Common myeloid progenitor, CD34-positive (primary cell): ENCODE measurements at regions not wholly inside any gene's neighbourhood (a gene's known extent, or its start where the extent isn't known, plus 50 kb on each side); places are given as distances from the start of the nearest gene placed in this dataset.
A peak's percentile ranks its signal among the peaks of the same experiment; 100 is the strongest.
"Not testable (repeated sequence)": the region's sequence is repeated elsewhere in the genome, so short reads cannot be mapped to it uniquely, and the experiment has no call there.

Experiments used
- CTCF ChIA-PET: fragments of 350-600 bp; sonication (Branson Sonifier 250); formaldehyde crosslinking; loops from one replicate; lab custom pipeline; 2021; ENCODE audit warnings: antibody characterized with exemption; lab: Charles Lee
- POLR2A ChIA-PET: fragments of 350-600 bp; sonication (Branson Sonifier 250); formaldehyde crosslinking; loops from one replicate; lab custom pipeline; 2021; ENCODE audit warnings: antibody characterized with exemption; lab: Charles Lee
- DNase-seq, 3 donors: peaks; one replicate each; pipeline versions ENCODE4 v3.0.0 to v3.0.0-alpha.2; 2013
- H3K27ac ChIP-seq, 2 experiments: 1 replicate in 1 of 2; 2 replicates in 1 of 2; pipeline ENCODE4 v1.7.0; 2013; ENCODE audit warnings: inconsistent platforms in 2 of 2, low read length in 2 of 2, mild to moderate bottlenecking in 2 of 2, low read depth in 1 of 2, moderate library complexity in 1 of 2; ENCODE audit not compliant: severe bottlenecking in 2 of 2, insufficient read depth in 1 of 2, poor library complexity in 1 of 2
- H3K27me3 ChIP-seq, 5 experiments: replicated peaks in 2 of 5; 1 replicate in 3 of 5; 2 replicates in 2 of 5; pipeline versions ENCODE4 v1.6.1 to v1.7.0; 2013; ENCODE audit warnings: low read length in 4 of 5, mild to moderate bottlenecking in 2 of 5, moderate library complexity in 2 of 5, inconsistent platforms in 1 of 5; ENCODE audit not compliant: insufficient read depth in 5 of 5, control insufficient read depth in 4 of 5
- H3K36me3 ChIP-seq, 4 experiments: 1 replicate in 2 of 4; 2 replicates in 2 of 4; pipeline versions ENCODE4 v1.6.1 to v1.7.0; 2013; ENCODE audit warnings: low read length in 3 of 4, control low read depth in 1 of 4, mild to moderate bottlenecking in 1 of 4; ENCODE audit not compliant: control insufficient read depth in 4 of 4, insufficient read depth in 4 of 4
- H3K4me1 ChIP-seq, 4 experiments: 1 replicate in 3 of 4; 2 replicates in 1 of 4; pipeline versions ENCODE4 v1.6.1 to v1.7.1; 2013; ENCODE audit warnings: low read length in 3 of 4, mild to moderate bottlenecking in 3 of 4, control low read depth in 1 of 4, inconsistent platforms in 1 of 4, moderate library complexity in 1 of 4; ENCODE audit not compliant: control insufficient read depth in 4 of 4, insufficient read depth in 4 of 4; ENCODE audit errors: control extremely low read depth in 1 of 4
- H3K4me3 ChIP-seq, 7 experiments: 1 replicate in 4 of 7; 2 replicates in 3 of 7; pipeline versions ENCODE4 v1.5.1 to v1.7.0; 2013; ENCODE audit warnings: mild to moderate bottlenecking in 7 of 7, low read length in 6 of 7, moderate library complexity in 6 of 7, inconsistent platforms in 2 of 7, low read depth in 2 of 7, control low read depth in 1 of 7; ENCODE audit not compliant: insufficient read depth in 4 of 7, control insufficient read depth in 1 of 7; ENCODE audit errors: extremely low read depth in 1 of 7
- H3K9me3 ChIP-seq, 5 experiments: 1 replicate in 4 of 5; 2 replicates in 1 of 5; pipeline versions ENCODE4 v1.6.1 to v1.7.1; 2013; ENCODE audit warnings: low read length in 4 of 5, mild to moderate bottlenecking in 2 of 5, inconsistent platforms in 1 of 5, low read depth in 1 of 5, moderate library complexity in 1 of 5; ENCODE audit not compliant: control insufficient read depth in 4 of 5, insufficient read depth in 2 of 5; ENCODE audit errors: control extremely low read depth in 1 of 5
- WGBS: methylation state at CpG from one replicate; pipeline ENCODE4 v1.1.5; 2013; ENCODE audit not compliant: insufficient coverage; 5-methylcytosine and 5-hydroxymethylcytosine counted together

DNA sequence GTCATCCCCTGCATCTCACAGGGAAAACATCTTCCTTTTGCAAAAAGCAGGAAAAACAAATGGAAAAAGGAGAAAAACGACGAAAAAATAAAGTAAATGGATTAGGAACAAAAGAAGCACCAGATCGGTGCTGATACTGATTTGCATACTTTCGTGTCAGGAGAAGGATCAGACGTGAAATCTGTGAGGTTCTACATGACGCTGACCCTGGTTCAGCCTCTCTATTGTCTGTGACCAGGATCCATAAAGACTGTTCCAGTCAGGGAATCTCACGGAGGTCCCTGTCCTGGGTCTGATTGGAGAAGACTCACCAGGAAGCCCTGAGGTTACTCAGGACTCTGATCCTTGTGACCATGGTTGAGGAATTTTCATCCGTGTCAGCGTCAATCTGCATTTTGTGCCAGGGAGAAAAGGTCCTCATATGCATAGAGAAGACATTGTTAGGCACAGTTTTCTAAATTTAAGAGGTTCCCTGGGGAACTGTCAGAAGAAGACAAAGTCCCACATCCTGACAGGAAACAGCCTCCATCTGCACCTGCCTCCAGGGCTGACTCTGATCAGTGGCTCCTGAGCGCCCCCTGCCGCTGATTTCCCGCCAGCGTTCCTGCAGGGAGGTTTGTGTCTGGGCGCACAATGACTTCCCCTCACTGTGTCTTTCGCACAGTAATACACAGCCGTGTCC, 808.2 kb downstream of the TMEM121 start:
- H3K27me3 ChIP-seq, CTCF ChIA-PET, H3K27ac ChIP-seq, H3K4me3 ChIP-seq, H3K9me3 ChIP-seq, H3K36me3 ChIP-seq, POLR2A ChIA-PET: not testable (repeated sequence)
- 39% methylated on average over 12 of the region's 16 CpGs for WGBS
- peak; percentile 12 to 71 (median 63) for DNase-seq
- H3K4me1 ChIP-seq = peaks cover 0 to 12% (median 0%) of the 10 kb centered on the region in 4 experiments

DNA sequence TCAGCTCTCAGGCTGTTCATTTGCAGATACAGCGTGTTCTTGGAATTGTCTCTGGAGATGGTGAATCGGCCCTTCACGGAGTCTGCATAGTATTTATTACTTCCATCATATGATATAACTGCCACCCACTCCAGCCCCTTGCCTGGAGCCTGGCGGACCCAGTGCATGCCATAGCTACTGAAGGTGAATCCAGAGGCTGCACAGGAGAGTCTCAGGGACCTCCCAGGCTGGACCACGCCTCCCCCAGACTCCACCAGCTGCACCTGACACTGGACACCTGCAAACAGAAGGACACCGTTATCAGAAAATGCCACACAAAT, 808.7 kb downstream of the TMEM121 start:
- H3K9me3 ChIP-seq, POLR2A ChIA-PET, H3K4me3 ChIP-seq, H3K36me3 ChIP-seq, H3K27me3 ChIP-seq, CTCF ChIA-PET, DNase-seq, H3K27ac ChIP-seq: not testable (repeated sequence)
- peaks cover 0 to 12% (median 0%) of the 10 kb centered on the region in 4 experiments for H3K4me1 ChIP-seq
- WGBS = 60% methylated on average over 4 of the region's 6 CpGs

DNA sequence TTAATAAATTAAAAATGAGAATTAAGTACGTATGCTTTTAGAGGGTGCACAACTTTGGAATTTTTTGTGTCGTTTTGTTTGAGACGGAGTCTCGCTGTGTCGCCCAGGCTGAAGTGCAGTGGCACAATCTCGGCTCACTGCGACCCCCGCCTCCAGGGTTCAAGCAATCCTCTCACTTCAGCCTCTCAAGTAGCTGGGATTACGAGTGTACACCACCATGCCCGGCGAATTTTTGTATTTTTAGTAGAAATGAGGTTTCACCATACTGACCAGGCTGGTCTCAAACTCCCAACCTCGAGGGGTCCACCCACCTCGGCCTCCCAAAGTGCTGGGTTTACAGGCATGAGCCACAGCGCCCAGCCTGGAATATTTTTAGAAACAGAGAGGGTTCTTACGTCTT, 812.4 kb downstream of the TMEM121 start:
- H3K36me3 ChIP-seq, CTCF ChIA-PET, H3K27me3 ChIP-seq, H3K9me3 ChIP-seq, POLR2A ChIA-PET, DNase-seq, H3K4me3 ChIP-seq, H3K27ac ChIP-seq: not testable (repeated sequence)
- H3K4me1 ChIP-seq = peaks cover 0 to 10% (median 0%) of the 10 kb centered on the region in 4 experiments
- WGBS = 86% methylated on average over 11 of the region's 15 CpGs

DNA sequence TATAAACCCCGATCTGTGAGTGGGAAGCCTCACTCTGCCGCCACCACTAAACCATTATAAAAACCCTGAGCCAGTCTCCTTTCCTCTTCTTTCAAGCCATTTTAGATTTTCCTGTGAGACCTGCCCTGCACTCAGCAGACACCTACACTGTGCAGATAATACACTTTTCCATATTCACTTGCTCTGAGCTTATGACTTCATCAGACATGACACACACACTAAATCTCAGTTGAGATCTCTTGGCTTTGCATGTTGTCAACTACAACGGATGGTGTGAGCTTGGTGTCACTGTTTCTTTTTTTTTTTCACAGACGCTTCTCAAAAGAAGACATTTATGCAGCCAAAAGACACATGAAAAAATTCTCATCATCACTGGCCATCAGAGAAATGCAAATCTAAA, 814.3 kb downstream of the TMEM121 start:
- POLR2A ChIA-PET, H3K4me1 ChIP-seq: not testable (repeated sequence)
- WGBS = 100% methylated on average over 2 of the region's 4 CpGs

DNA sequence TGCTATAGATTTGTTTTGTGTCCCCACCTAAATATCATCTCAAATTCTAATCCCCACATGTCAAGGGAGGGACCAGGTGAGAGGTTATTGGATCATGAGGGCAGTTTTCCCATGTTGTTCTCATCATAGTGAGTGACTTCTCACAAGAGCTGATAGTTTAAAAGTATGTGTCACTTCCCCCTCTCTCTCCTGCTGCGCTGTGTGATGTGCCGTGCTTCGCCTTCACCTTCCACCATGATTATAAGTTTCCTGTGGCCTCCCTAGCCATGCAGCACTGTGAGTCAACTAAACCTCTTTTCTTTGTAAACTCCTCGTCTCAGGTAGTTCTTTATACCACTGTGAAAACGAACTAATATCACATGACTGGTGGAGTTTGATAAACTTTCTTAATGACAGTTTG, 814.8 kb downstream of the TMEM121 start:
- H3K27me3 ChIP-seq = not testable (repeated sequence)

More for the DNA sequence above, 814.3 kb downstream of the TMEM121 start:
- H3K4me3 ChIP-seq, H3K27me3 ChIP-seq, DNase-seq, H3K9me3 ChIP-seq, H3K27ac ChIP-seq, H3K36me3 ChIP-seq, CTCF ChIA-PET: not testable (repeated sequence)

DNA sequence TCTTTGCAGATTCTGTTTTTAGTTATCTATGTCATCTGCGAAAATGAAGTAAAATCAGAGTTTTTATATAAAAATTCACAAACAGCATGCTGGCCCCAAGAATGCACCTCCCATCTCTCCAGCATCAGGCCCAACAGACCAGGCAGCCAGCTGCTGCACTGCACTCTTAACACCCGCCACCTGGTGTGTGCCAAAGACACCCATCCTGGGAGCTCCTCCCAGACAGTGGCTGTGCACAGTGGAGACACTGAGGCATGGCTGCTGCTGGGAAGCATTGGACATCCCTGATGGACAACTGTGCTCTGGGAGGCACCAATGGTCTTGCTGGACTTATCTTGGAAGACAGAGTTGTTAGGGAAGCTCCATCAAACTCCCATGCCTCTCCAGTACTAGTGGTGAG, 817.2 kb downstream of the TMEM121 start:
- peak in 1 of 3 donors; percentile 46 for DNase-seq
- CTCF ChIA-PET = no interaction called here
- WGBS = 79% methylated on average over 2 of the region's 2 CpGs
- peaks cover 0 to 10% (median 0%) of the 10 kb centered on the region in 4 experiments for H3K4me1 ChIP-seq
- POLR2A ChIA-PET = no interaction called here
- H3K9me3 ChIP-seq = no peaks in the 10 kb centered on the region
- H3K4me3 ChIP-seq = no peak overlapping the region
- H3K36me3 ChIP-seq = no peaks in the 10 kb centered on the region
- no peak overlapping the region for H3K27ac ChIP-seq
- H3K27me3 ChIP-seq = peaks cover 0 to 2% (median 0%) of the 10 kb centered on the region in 5 experiments

More for the DNA sequence above, 814.8 kb downstream of the TMEM121 start:
- H3K4me3 ChIP-seq, POLR2A ChIA-PET, DNase-seq, H3K36me3 ChIP-seq, CTCF ChIA-PET, H3K9me3 ChIP-seq, H3K27ac ChIP-seq, H3K4me1 ChIP-seq: not testable (repeated sequence)
- WGBS = 80% methylated on average over 1 of the region's 5 CpGs

DNA sequence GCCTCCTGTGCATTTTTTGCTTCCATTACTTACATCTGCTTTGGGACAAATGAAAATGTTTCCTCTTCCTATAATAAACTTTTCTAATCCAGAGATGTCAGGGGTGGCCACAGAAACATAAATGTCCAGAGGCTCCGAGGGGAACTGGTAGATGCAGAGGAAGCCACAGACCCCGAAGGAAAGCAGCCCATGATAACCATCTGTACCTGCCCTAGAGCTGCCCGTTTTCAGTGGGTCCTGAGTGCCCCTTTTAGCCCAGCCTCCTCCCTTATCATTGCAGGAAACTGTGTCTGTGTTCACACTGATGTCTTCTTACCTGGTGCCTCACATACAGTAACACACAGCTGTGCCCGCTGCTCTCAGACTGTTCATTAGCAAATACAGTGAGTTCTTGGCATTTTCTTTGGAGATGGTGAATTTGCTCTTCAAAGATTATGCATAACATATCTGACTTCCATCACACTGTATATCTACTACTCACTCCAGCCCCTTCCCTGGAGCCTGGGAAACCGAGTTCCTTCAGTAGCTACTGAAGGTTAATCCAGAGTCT, 817.8 kb downstream of the TMEM121 start:
- H3K27ac ChIP-seq, H3K9me3 ChIP-seq, H3K4me3 ChIP-seq, H3K27me3 ChIP-seq, POLR2A ChIA-PET, H3K36me3 ChIP-seq: not testable (repeated sequence)
- CTCF ChIA-PET = interaction anchor here (0.7 to 1.7 kb wide), 2 partner anchors 24 to 65 kb away, joined by 3 to 4 read pairs; no protein-coding TSS in a partner anchor
- WGBS = 0% methylated on average over 3 of the region's 5 CpGs
- H3K4me1 ChIP-seq = peaks cover 0 to 13% (median 0%) of the 10 kb centered on the region in 4 experiments
- DNase-seq = peak in 2 of 3 donors; percentile 22 to 71
